ENCODE measurements at regions not wholly inside any gene's neighbourhood (a gene's known extent, or its start where the extent isn't known, plus 50 kb on each side); places are given as distances from the start of the nearest gene placed in this dataset.
A peak's percentile ranks its signal among the peaks of the same experiment; 100 is the strongest.

- no peak for DNase-seq (ENCODE audit: low spot score)
These were observed 159.3 kb upstream of the GULP1 start for GRCh38 chr2:188132385-188132784.

GRCh38 chr2:188134241-188134640 lies 157.4 kb upstream of the GULP1 start:
- DNase-seq (ENCODE audit: low spot score) = no peak

GRCh38 chr2:188138313-188138712 lies 153.4 kb upstream of the GULP1 start:
- DNase-seq (ENCODE audit: low spot score) = no peak

DNA sequence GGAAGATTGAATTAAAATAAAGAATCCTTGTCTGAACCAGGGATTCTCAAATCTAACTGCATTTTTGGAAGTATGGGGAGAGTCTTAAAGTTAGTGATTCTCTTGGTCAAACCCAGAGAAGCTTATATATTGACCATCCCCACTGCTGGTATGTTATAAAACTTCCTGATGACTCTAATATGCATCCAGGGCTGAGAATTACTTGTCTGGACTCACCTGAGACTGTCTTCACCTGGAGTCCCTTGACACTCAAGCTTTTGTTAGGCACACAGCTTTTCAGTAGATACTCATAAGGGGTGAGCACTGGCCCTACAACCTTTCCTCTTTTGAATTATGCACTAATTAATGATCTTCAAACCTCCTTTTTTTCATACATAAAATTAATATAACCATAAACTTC lies 149.6 kb upstream of the GULP1 start:
- DNase-seq (ENCODE audit: low spot score) = no peak

GRCh38 chr2:188142636-188143295 lies 148.9 kb upstream of the GULP1 start:
- peak; percentile 20 for DNase-seq (ENCODE audit: low spot score)

GRCh38 chr2:188145885-188146284 lies 145.8 kb upstream of the GULP1 start:
- DNase-seq (ENCODE audit: low spot score) = no peak

DNA sequence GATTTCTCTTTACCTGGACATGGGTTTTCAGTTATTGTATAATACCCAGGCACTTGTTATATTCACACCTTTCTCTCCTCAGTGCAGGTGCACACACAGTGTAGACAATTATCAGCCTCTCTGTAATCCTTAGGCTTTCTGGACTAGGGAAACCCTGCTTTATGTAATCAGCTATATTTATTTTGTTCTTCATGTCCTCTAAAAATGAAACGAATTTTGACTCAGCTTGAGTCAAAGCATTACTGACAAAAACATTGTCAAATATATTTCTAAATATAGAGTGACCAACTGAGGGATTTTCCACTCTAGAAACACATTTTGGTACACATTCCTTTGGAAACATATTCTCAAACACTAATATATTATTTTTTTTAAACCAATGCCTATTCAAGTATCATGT lies 144.8 kb upstream of the GULP1 start:
- DNase-seq (ENCODE audit: low spot score) = no peak

DNA sequence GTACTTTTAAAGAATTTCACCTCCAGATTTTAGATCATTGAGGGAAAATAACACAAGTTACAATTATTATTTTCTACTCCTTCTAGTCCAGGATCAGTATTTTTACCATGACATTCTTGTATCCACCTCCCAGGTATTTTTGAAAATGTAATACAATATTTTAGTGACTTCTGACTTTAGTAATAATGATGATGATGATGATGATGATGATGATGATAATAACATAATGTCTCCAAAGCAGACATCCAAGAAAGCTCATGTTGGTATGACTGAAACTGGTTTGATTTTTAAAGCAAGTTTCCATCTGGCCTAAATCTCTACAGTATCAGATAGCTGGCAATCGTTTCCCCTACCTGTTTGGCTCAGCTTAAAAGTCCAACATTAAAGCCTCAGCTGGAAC lies 140.0 kb upstream of the GULP1 start:
- no peak for DNase-seq (ENCODE audit: low spot score)

DNA sequence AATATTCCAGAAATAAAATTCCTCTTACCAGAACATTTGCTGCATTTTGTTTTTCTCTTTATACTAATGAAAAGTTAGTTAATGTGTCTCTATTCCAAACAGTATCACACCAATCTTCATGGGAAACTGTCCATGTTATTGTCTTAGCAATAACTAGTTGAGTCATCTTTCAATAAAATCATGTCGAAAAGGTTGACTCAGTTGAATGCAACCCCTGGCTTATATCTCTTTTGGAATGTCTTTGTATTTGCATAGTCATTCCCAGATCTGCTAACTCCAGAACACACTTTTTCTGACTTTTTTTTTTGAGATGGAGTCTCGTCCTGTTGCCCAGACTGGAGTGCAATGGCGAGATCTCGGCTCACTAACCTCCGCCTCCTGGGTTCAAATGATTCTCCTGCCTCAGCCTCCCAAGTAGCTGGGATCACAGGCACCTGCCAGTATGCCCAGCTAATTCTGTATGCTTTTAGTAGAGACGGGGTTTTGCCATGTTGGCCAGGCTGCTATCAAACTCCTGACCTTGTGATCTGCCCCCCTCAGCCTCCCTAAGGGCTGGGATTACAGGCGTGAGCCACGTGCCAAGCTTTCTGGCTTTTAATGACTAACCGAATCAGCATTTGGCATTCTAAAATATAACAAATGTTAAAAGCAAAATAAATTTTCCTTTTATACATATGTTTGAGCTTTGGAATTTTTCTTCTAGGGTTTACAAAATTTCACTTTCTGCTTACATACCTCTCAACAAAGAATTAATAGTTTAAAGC lies 133.2 kb upstream of the GULP1 start:
- DNase-seq (ENCODE audit: low spot score) = no peak

GRCh38 chr2:188159484-188159883 lies 132.2 kb upstream of the GULP1 start:
- DNase-seq (ENCODE audit: low spot score) = no peak

DNA sequence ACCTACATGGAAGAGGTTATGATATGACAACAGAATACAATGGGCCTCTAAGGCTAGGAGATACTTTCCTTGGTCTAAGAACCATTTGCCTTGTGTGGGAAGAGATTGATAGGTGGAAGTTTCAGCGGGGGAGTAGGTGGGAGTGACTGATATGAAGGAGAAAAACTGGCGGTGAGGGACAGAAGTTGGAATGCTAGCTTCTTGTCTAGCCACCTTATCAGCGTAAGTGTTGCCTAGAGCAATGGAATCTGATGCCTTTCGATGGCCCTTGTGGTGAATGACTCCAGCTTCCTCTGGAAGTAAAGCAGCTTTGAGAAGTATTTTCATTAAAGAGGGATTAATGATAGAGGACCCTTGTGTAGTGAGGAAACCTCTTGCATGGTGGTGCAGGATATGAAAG lies 121.3 kb upstream of the GULP1 start:
- no peak for DNase-seq (ENCODE audit: low spot score)

- DNase-seq (ENCODE audit: low spot score) = no peak
These were observed 115.1 kb upstream of the GULP1 start for GRCh38 chr2:188176620-188177019.

DNA sequence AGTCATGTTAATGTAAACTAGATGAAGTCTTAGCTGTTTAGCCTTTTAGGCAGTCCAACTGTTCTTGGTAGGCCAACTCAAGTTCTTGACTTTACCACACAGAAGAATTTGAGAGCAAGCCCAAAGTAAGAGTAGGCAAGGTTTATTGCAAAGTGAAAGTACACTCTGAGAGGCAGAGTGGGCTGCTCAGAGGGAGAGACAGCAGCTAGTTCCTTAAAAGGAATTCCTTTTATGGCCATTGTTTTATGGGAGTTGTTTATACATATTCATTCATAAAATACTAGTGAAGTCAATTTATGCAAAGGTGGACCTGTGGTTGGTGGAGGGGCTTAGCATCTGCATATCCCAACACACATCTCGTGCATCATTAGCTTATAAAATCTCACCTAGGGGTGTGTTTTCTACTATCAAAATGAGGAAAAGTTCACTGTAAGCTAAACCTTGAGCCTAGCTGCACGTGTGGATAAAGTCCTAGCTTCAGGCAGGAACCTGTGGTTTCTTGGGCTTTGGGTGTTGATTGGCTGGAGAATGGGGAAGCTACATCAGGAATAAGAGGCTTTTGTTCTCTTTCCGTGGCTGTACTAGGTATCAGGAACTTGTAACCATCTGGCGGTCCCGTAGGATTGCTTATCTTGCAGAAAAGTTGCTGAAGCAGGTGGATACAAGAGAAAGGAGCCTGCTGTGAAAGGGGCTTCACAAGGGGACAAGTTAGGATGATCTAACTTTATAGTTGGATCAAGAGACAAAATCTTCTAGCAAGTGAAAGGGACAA lies 110.4 kb upstream of the GULP1 start:
- DNase-seq (ENCODE audit: low spot score) = no peak

GRCh38 chr2:188181884-188182283 lies 109.8 kb upstream of the GULP1 start:
- no peak for DNase-seq (ENCODE audit: low spot score)

DNA sequence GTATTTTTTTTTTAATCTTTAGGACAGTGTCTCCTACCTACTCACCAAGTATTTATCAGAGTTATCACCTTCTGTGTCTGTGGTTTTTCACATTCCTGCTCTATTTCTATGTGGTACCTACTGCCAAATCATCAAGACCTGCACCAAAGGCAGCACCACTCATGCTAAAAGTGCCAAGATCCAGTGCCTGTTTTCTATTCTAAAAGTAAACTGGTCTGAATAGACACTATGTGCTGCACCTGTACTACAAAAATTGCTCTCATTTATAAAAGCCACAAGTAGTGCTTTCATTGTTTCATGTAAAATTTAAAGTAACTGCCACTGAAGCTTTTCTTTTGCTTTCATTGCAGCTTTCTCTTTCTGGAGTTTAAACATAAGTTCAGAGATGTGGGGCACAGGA lies 103.9 kb upstream of the GULP1 start:
- no peak for DNase-seq (ENCODE audit: low spot score)

GRCh38 chr2:188189356-188189755 lies 102.3 kb upstream of the GULP1 start:
- peak; percentile 81 for DNase-seq (ENCODE audit: low spot score)

GRCh38 chr2:188193230-188193629 lies 98.4 kb upstream of the GULP1 start:
- no peak for DNase-seq (ENCODE audit: low spot score)

DNA sequence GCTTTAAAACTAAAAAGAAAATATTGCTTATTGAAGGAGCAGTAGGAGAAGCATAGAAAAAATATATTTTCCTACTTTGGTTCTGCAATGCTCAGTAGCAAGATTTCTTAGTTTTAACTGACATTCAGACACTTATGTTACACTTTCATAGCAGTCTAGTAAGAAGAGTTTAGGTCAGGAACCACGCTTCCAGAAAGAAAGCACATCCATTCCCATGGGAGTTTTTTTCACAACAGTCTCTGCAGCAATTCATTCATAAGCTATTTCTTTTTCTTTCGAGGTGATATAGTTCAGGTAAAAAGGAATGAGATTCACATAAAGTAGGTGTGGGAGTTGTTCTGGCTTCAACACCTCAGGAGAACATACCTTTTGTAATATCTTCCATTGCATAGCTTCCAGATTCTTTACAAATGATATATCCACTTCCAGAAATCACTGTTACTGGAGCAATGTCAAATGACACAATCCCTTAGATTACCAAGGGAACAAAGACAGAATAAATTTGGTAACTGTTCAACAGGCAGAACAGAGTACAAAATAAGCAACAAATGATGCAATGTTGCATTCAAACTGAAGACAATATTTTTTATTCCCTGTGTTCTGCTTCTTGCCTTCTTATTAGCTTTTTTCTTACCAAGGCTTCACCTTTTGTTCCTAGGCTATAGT lies 95.2 kb upstream of the GULP1 start:
- no peak for DNase-seq (ENCODE audit: low spot score)

DNA sequence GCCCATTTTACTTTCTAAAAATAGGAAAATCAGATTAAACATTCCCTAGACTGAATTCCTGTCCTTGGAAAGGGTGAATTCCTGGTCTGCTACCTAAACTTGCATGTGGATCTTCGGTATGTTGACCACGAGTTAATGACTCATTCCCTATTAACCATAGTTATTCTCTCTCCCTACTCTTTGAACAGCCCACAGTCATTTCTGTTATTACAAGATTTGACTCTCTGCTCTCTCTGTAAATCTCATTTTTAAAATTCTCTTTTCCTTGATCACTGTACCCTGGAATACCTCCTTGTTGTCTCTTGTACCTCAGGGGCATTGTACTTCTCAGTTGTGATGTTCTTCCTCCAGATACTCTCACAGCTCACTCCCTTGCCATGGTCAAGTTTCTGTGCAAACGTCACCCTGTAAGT lies 92.0 kb upstream of the GULP1 start:
- peak; percentile 95 for DNase-seq (ENCODE audit: low spot score)

- no peak for DNase-seq (ENCODE audit: low spot score)
These were observed 90.0 kb upstream of the GULP1 start for GRCh38 chr2:188201639-188202038.

GRCh38 chr2:188202777-188203176 lies 88.9 kb upstream of the GULP1 start:
- no peak for DNase-seq (ENCODE audit: low spot score)

GRCh38 chr2:188203776-188204175 lies 87.9 kb upstream of the GULP1 start:
- no peak for DNase-seq (ENCODE audit: low spot score)
